HG02798 (cell line): ENCODE measurements at regions not wholly inside any gene's neighbourhood (a gene's known extent, or its start where the extent isn't known, plus 50 kb on each side); places are given as distances from the start of the nearest gene placed in this dataset.
"Not testable (repeated sequence)": the region's sequence is repeated elsewhere in the genome, so short reads cannot be mapped to it uniquely, and the experiment has no call there.

Source experiments
- ATAC-seq: cut with Tn5 transposase; IDR thresholded peaks from one replicate; pipeline ENCODE4 v1.9.1; 2021; ENCODE audit warnings: mild to moderate bottlenecking; ENCODE audit not compliant: unreplicated experiment, poor library complexity

GRCh38 chr2:225270053-225270452 is 129.5 kb upstream of the NYAP2 start:
- no peak for ATAC-seq

GRCh38 chr2:225254363-225254762 is 145.1 kb upstream of the NYAP2 start:
- ATAC-seq: no peak

GRCh38 chr2:225244933-225245332 is 154.6 kb upstream of the NYAP2 start:
- no peak for ATAC-seq

- no peak for ATAC-seq
Measured at GRCh38 chr2:225236769-225237323, 162.7 kb upstream of the NYAP2 start.

- no peak for ATAC-seq
Measured at GRCh38 chr2:225233234-225233633, 166.3 kb upstream of the NYAP2 start.

- no peak for ATAC-seq
Measured at GRCh38 chr2:225231900-225232299, 167.6 kb upstream of the NYAP2 start.

- not testable (repeated sequence) for ATAC-seq
Measured at GRCh38 chr2:225229346-225229745, 170.2 kb upstream of the NYAP2 start.

GRCh38 chr2:225226441-225226840 is 173.1 kb upstream of the NYAP2 start:
- ATAC-seq: no peak

GRCh38 chr2:225223301-225223700 is 176.2 kb upstream of the NYAP2 start:
- no peak for ATAC-seq

GRCh38 chr2:225207471-225207870 is 165.2 kb upstream of the DOCK10 start:
- no peak for ATAC-seq

GRCh38 chr2:225207043-225207442 is 164.8 kb upstream of the DOCK10 start:
- ATAC-seq: no peak

- ATAC-seq: no peak
Measured at GRCh38 chr2:225196579-225196978, 154.3 kb upstream of the DOCK10 start.

GRCh38 chr2:225192869-225193268 is 150.6 kb upstream of the DOCK10 start:
- ATAC-seq: no peak

- ATAC-seq: no peak
Measured at GRCh38 chr2:225190987-225191386, 148.7 kb upstream of the DOCK10 start.

GRCh38 chr2:225184948-225185347 is 142.7 kb upstream of the DOCK10 start:
- no peak for ATAC-seq

GRCh38 chr2:225182126-225182525 is 139.9 kb upstream of the DOCK10 start:
- ATAC-seq: no peak

- ATAC-seq: no peak
Measured at GRCh38 chr2:225177098-225177497, 134.8 kb upstream of the DOCK10 start.

GRCh38 chr2:225173909-225174308 is 131.6 kb upstream of the DOCK10 start:
- ATAC-seq: no peak

GRCh38 chr2:225171350-225171749 is 129.1 kb upstream of the DOCK10 start:
- no peak for ATAC-seq

GRCh38 chr2:225170162-225170561 is 127.9 kb upstream of the DOCK10 start:
- no peak for ATAC-seq

- ATAC-seq: no peak
Measured at GRCh38 chr2:225169396-225169795, 127.1 kb upstream of the DOCK10 start.

- ATAC-seq: no peak
Measured at GRCh38 chr2:225165052-225165451, 122.8 kb upstream of the DOCK10 start.
